H9 (cell line): ENCODE measurements at regions not wholly inside any gene's neighbourhood (a gene's known extent, or its start where the extent isn't known, plus 50 kb on each side); places are given as distances from the start of the nearest gene placed in this dataset.

ENCODE experiments used
- DNase-seq: peaks from one replicate; pipeline ENCODE4 v3.0.0-alpha.2; 2017
- H2AFZ ChIP-seq: one replicate; pipeline ENCODE4 v1.6.1; 2013; ENCODE audit warnings: mild to moderate bottlenecking, low read length, control low read depth, moderate library complexity
- H2AK5ac ChIP-seq: 2 replicates; pipeline ENCODE4 v1.6.1; 2013; ENCODE audit warnings: low read length, control low read depth, mixed read lengths; ENCODE audit not compliant: insufficient read length
- H2BK120ac ChIP-seq: one replicate; pipeline ENCODE4 v1.6.1; 2013; ENCODE audit warnings: low read depth, mild to moderate bottlenecking, low read length, control low read depth, inconsistent platforms; ENCODE audit not compliant: poor library complexity, severe bottlenecking
- H2BK12ac ChIP-seq: 2 replicates; pipeline ENCODE4 v1.6.1; 2013; ENCODE audit warnings: low read length, control low read depth, mixed read lengths, low read depth; ENCODE audit not compliant: insufficient read length
- H2BK15ac ChIP-seq: 2 replicates; pipeline ENCODE4 v1.6.1; 2013; ENCODE audit warnings: low read depth, low read length, control low read depth
- H2BK20ac ChIP-seq: one replicate; pipeline ENCODE4 v1.6.1; 2013; ENCODE audit warnings: low read depth, mild to moderate bottlenecking, low read length, control low read depth, inconsistent platforms; ENCODE audit not compliant: poor library complexity, severe bottlenecking
- H2BK5ac ChIP-seq: 2 replicates; pipeline ENCODE4 v1.6.1; 2013; ENCODE audit warnings: low read length, control low read depth, mixed read lengths; ENCODE audit not compliant: insufficient read length
- H3K14ac ChIP-seq: 2 replicates; pipeline ENCODE4 v1.6.1; 2013; ENCODE audit warnings: low read length, control low read depth; ENCODE audit not compliant: insufficient read depth
- H3K18ac ChIP-seq: 2 replicates; pipeline ENCODE4 v1.6.1; 2013; ENCODE audit warnings: low read depth, mild to moderate bottlenecking, mixed read lengths, low read length, control low read depth; ENCODE audit not compliant: insufficient read length
- H3K23ac ChIP-seq: 2 replicates; pipeline ENCODE4 v1.6.1; 2013; ENCODE audit warnings: low read length, control low read depth, mixed read lengths, low read depth; ENCODE audit not compliant: insufficient read length
- H3K23me2 ChIP-seq: 2 replicates; pipeline ENCODE4 v1.6.1; 2013; ENCODE audit warnings: low read depth, mild to moderate bottlenecking, mixed read lengths, low read length, control low read depth; ENCODE audit not compliant: insufficient read length, poor library complexity, severe bottlenecking
- H3K27ac ChIP-seq: 2 replicates; pipeline ENCODE4 v1.5.1; 2013; ENCODE audit warnings: low read length, control low read depth, mixed read lengths, low read depth; ENCODE audit not compliant: insufficient read length
- H3K27me3 ChIP-seq: 2 replicates; pipeline ENCODE4 v1.6.1; 2013; ENCODE audit warnings: low read length, control low read depth, inconsistent platforms; ENCODE audit not compliant: insufficient read depth
- H3K4ac ChIP-seq: 2 replicates; pipeline ENCODE4 v1.6.1; 2013; ENCODE audit warnings: low read depth, mild to moderate bottlenecking, control low read depth, inconsistent platforms, low read length, moderate library complexity
- H3K4me1 ChIP-seq: 2 replicates; pipeline ENCODE4 v1.6.1; 2013; ENCODE audit warnings: low read length, control low read depth, inconsistent platforms; ENCODE audit not compliant: insufficient read depth
- H3K4me2 ChIP-seq: 2 replicates; pipeline ENCODE4 v1.6.1; 2013; ENCODE audit warnings: low read length, control low read depth, mixed read lengths; ENCODE audit not compliant: insufficient read length, insufficient read depth
- H3K56ac ChIP-seq: 2 replicates; pipeline ENCODE4 v1.6.1; 2013; ENCODE audit warnings: low read depth, mild to moderate bottlenecking, mixed read lengths, low read length, control low read depth; ENCODE audit not compliant: insufficient read length
- H3K79me1 ChIP-seq: 2 replicates; pipeline ENCODE4 v1.6.1; 2013; ENCODE audit warnings: low read depth, mild to moderate bottlenecking, moderate library complexity, low read length, control low read depth, inconsistent platforms; ENCODE audit not compliant: insufficient read depth, poor library complexity, severe bottlenecking
- H3K79me2 ChIP-seq: 2 replicates; pipeline ENCODE4 v1.6.1; 2013; ENCODE audit warnings: low read length, control low read depth, inconsistent platforms; ENCODE audit not compliant: insufficient read depth
- H3K9ac ChIP-seq: 2 replicates; pipeline ENCODE4 v1.6.1; 2013; ENCODE audit warnings: low read length, control low read depth, mixed read lengths; ENCODE audit not compliant: insufficient read length; ENCODE audit errors: extremely low read depth
- H3K9me3 ChIP-seq: one replicate; pipeline ENCODE4 v1.6.1; 2013; ENCODE audit warnings: low read depth, low read length, inconsistent platforms; ENCODE audit not compliant: control insufficient read depth
- H3T11ph ChIP-seq: one replicate; pipeline ENCODE4 v1.6.1; 2013; ENCODE audit warnings: mild to moderate bottlenecking, low read length, control low read depth, inconsistent platforms
- H4K20me1 ChIP-seq: one replicate; pipeline ENCODE4 v1.6.1; 2013; ENCODE audit not compliant: control insufficient read depth, insufficient read length, insufficient read depth
- H4K5ac ChIP-seq: 2 replicates; pipeline ENCODE4 v1.6.1; 2013; ENCODE audit warnings: low read depth, mild to moderate bottlenecking, mixed read lengths, low read length, control low read depth; ENCODE audit not compliant: insufficient read length
- H4K8ac ChIP-seq: replicated peaks from 2 replicates; pipeline ENCODE4 v1.6.1; 2013; ENCODE audit warnings: low read length, control low read depth, mixed read lengths, low read depth; ENCODE audit not compliant: insufficient read length
- H4K91ac ChIP-seq: 2 replicates; pipeline ENCODE4 v1.6.1; 2013; ENCODE audit warnings: low read depth, mild to moderate bottlenecking, moderate library complexity, mixed read lengths, low read length, control low read depth; ENCODE audit not compliant: insufficient read length
- H3K27ac Mint-ChIP-seq, 3 experiments: 2 replicates in 2 of 3; 3 replicates in 1 of 3; pipeline ENCODE4 v1.8.0; 2020 to 2021; ENCODE audit warnings: mixed read lengths in 3 of 3, mild to moderate bottlenecking in 1 of 3, moderate library complexity in 1 of 3
- H3K27me3 Mint-ChIP-seq: 2 replicates; pipeline ENCODE4 v1.8.0; 2021; ENCODE audit warnings: low read depth, mild to moderate bottlenecking, moderate library complexity, mixed read lengths
- H3K36me3 Mint-ChIP-seq, 3 experiments: 2 replicates in 2 of 3; 3 replicates in 1 of 3; pipeline ENCODE4 v1.8.0; 2020 to 2021; ENCODE audit warnings: low read depth in 3 of 3, mixed read lengths in 3 of 3; ENCODE audit not compliant: insufficient read depth in 1 of 3
- H3K4me1 Mint-ChIP-seq, 2 experiments: 2 replicates each; pipeline ENCODE4 v1.8.0; 2020; ENCODE audit warnings: mixed read lengths in 2 of 2
- H3K4me3 Mint-ChIP-seq, 2 experiments: 2 replicates in 1 of 2; 3 replicates in 1 of 2; pipeline ENCODE4 v1.8.0; 2020 to 2021; ENCODE audit warnings: mild to moderate bottlenecking in 2 of 2, mixed read lengths in 2 of 2, moderate library complexity in 1 of 2
- H3K9me3 Mint-ChIP-seq, 2 experiments: 2 replicates in 1 of 2; 3 replicates in 1 of 2; pipeline ENCODE4 v1.8.0; 2020; ENCODE audit warnings: mild to moderate bottlenecking in 2 of 2, mixed read lengths in 2 of 2, moderate library complexity in 1 of 2
- CTCF ChIP-seq: fragments of 200-600 bp; sonication (generic); conservative IDR thresholded peaks from 3 replicates; pipeline ENCODE4 v1.8.0; 2021; ENCODE audit warnings: antibody characterized with exemption, mild to moderate bottlenecking
- WGBS: extraction: QIAGEN DNeasy Blood & Tissue Kit; methylation state at CpG from one replicate; pipeline ENCODE4 v1.1.7; 2013; ENCODE audit warnings: missing lambda C conversion rate, low lambda C conversion rate, mixed read lengths; ENCODE audit not compliant: insufficient read length; ENCODE audit errors: extremely low coverage; 5-methylcytosine and 5-hydroxymethylcytosine counted together

- no peak overlapping the region for H2AFZ ChIP-seq
- no CpG with 5 or more reads among the region's 5 CpGs for WGBS
- H3K4me2 ChIP-seq: no peak overlapping the region
Observed at GRCh38 chr12:13362260-13362841, 165.8 kb downstream of the EMP1 start.

More at GRCh38 chr12:13362260-13362841, 165.8 kb downstream of the EMP1 start:
- no peak overlapping the region for H2BK12ac ChIP-seq
- H3K79me2 ChIP-seq: no peaks in the 10 kb centered on the region
- no peak overlapping the region for H2BK15ac ChIP-seq
- no peak overlapping the region for H3K14ac ChIP-seq
- H3K27ac ChIP-seq: no peak overlapping the region
- Mint-ChIP-seq H3K27me3 (no peaks in the 10 kb centered on the region), H3K36me3 (no peaks in the 10 kb centered on the region; a peak in 2 of 7 replicates), H3K27ac (no peak overlapping the region), H3K9me3 (peaks cover 0 to 6% of the 10 kb centered on the region in 2 experiments; a peak in 2 of 5 replicates), H3K4me1 (no peaks in the 10 kb centered on the region), H3K4me3 (no peak overlapping the region)
- H2AK5ac ChIP-seq: no peak overlapping the region
- no peak overlapping the region for H3K4ac ChIP-seq
- H3T11ph ChIP-seq: no peak overlapping the region
- H3K23me2 ChIP-seq: no peaks in the 10 kb centered on the region
- peak; percentile 92 for DNase-seq
- H3K9ac ChIP-seq: no peak overlapping the region
- no peak overlapping the region for H4K91ac ChIP-seq
- H3K23ac ChIP-seq: no peak overlapping the region
- no peaks in the 10 kb centered on the region for H3K79me1 ChIP-seq
- no peak overlapping the region for H2BK20ac ChIP-seq
- TF ChIP-seq CTCF: no peak; the same call in 1 of the 3 replicates
- H2BK120ac ChIP-seq: no peak overlapping the region
- H4K8ac ChIP-seq: no peak overlapping the region
- no peaks in the 10 kb centered on the region for H4K20me1 ChIP-seq
- no peak overlapping the region for H4K5ac ChIP-seq
- H3K18ac ChIP-seq: no peak overlapping the region
- H3K9me3 ChIP-seq: no peaks in the 10 kb centered on the region
- no peaks in the 10 kb centered on the region for H3K27me3 ChIP-seq
- no peak overlapping the region for H3K56ac ChIP-seq
- no peak overlapping the region for H2BK5ac ChIP-seq
- no peaks in the 10 kb centered on the region for H3K4me1 ChIP-seq
